Urinary bladder (tissue), 3 donors: ENCODE measurements at regions not wholly inside any gene's neighbourhood (a gene's known extent, or its start where the extent isn't known, plus 50 kb on each side); places are given as distances from the start of the nearest gene placed in this dataset.

Source experiments
- DNase-seq: peaks from one replicate; pipeline ENCODE4 v3.0.0-alpha.2; 2015; ENCODE audit errors: extremely low spot score
- H3K27ac ChIP-seq: one replicate; pipeline ENCODE4 v1.5.1; 2013; ENCODE audit warnings: low read depth, mild to moderate bottlenecking, moderate library complexity
- H3K36me3 ChIP-seq: one replicate; pipeline ENCODE4 v1.6.1; 2013; ENCODE audit warnings: mild to moderate bottlenecking, moderate library complexity; ENCODE audit not compliant: insufficient read depth
- H3K4me1 ChIP-seq: one replicate; pipeline ENCODE4 v1.6.1; 2013; ENCODE audit warnings: mild to moderate bottlenecking, moderate library complexity; ENCODE audit not compliant: insufficient read depth
- H3K4me3 ChIP-seq: one replicate; pipeline ENCODE4 v1.5.1; 2013; ENCODE audit warnings: low read depth, low read length
- WGBS: extraction: QIAGEN DNeasy Blood & Tissue Kit; methylation state at CpG from one replicate; pipeline ENCODE4 v1.1.7; 2013; 5-methylcytosine and 5-hydroxymethylcytosine counted together
- donor health status: healthy with polysubstance abuse.
- donor health status: healthy.

DNA sequence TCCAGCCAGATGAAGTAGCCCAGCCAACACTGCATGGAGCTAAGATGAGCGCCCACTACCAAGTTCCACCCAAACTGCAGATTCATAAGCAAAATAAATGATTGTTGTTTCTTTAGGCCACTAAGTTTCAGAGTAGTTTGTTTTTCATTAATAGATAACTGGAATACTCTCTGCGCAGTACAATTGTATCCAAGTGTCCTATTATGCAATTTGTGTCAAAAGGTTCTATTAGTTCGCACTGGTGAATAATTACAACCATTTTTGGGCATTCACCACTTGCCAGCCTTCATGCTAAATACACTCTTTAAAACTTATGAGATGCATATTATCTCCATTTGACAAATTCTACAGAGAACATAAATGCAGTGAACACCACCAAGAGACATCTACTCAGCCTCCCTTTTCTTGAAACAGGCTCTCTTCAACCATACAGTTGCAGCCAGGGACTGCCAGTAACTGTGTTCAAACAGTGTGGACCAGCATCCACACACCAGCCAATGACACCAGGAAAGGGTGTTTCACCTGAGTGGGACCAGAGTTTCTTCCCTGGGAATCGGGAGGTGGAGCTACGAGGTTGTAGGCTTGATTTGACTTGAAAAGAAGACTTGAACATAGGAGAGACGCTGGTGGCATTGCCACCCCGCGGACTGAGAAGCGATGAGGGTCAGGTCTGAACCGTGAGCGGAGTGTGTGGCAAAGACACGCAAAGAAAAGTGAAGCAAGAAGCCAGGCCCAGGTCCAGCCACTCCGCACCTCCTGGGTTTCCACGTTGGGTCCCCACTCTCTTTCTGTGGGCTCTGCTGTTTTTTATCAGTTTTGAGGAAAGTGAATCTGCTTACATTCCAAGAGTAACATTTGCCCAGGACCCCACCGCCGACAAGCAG lies 53.0 kb upstream of the FZD10 start:
- H3K4me1 ChIP-seq = no peaks in the 10 kb centered on the region
- no peak overlapping the region for H3K27ac ChIP-seq
- no peaks in the 10 kb centered on the region for H3K36me3 ChIP-seq
- WGBS = 91% methylated on average over 16 of the region's 16 CpGs
- no peak overlapping the region for H3K4me3 ChIP-seq
- DNase-seq = no peak

DNA sequence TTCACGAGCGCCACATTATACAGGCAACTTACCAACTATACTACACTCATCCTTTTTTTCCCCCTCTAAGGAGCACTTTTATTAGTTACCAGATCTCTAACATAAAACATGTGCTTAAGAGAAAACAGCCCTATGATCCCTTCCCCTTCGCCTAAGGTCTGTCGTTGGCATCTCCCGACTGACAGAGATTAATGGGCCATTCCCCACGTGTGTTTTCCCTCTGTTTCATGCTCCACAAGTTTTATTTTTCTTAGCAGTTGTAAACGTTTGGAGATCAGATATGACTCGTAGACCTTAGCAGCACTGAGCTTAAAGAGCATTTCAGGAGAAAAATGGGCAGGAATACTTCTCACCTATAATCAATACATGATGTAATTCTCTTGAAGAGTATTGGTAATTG lies 51.4 kb upstream of the FZD10 start:
- Histone ChIP-seq H3K27ac (no peak overlapping the region), H3K4me3 (no peak overlapping the region), H3K36me3 (no peaks in the 10 kb centered on the region), H3K4me1 (no peaks in the 10 kb centered on the region)
- no peak for DNase-seq
- 44% methylated on average over 8 of the region's 8 CpGs for WGBS

GRCh38 chr12:130111965-130112496 lies 50.2 kb upstream of the FZD10 start:
- no peak for DNase-seq
- Histone ChIP-seq H3K27ac (no peak overlapping the region), H3K4me3 (no peak overlapping the region), H3K36me3 (no peaks in the 10 kb centered on the region), H3K4me1 (no peaks in the 10 kb centered on the region)
- 83% methylated on average over 6 of the region's 6 CpGs for WGBS
